ENCODE measurements at regions not wholly inside any gene's neighbourhood (a gene's known extent, or its start where the extent isn't known, plus 50 kb on each side); places are given as distances from the start of the nearest gene placed in this dataset.

DNA sequence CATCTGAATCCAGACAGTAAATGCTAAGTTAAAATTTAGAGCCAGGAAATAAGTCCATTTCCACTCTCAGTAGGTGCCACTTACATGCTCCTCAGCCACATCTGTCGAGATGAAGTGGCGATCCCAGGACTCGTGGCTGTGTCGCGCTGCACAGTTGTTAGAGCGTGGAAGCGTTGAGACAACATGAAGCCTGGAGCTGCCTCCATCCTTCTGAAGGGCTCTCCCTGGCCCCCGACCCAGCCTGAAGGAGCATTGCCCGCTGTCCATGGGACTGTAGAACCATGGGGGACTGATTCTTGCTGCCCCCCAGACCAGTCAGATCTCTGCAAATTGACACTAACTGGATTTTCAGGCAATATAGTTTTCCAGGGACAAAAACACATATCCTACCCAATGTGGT is 58.9 kb downstream of the IRX1 start:
- no peak for DNase-seq

DNA sequence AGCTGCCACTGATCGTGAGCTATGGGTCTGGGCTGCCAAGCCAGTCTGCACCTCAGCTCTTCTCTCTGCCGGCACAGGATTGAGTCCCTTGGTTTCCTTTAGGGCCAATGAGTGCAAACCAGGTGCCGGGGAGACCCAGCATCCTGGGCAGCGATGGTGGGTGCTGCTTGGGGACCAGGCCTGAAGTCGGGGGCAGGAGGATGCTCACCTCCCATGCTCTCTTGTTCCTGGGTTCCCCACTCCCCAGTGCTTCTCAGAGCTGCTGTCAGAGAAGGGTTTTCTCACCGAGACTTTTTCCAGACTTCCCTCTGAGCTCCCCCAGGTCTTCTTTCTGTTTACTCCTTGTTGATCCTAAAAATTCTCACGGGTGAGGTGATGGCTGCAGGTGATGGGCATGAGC is 61.2 kb downstream of the IRX1 start:
- DNase-seq: no peak

DNA sequence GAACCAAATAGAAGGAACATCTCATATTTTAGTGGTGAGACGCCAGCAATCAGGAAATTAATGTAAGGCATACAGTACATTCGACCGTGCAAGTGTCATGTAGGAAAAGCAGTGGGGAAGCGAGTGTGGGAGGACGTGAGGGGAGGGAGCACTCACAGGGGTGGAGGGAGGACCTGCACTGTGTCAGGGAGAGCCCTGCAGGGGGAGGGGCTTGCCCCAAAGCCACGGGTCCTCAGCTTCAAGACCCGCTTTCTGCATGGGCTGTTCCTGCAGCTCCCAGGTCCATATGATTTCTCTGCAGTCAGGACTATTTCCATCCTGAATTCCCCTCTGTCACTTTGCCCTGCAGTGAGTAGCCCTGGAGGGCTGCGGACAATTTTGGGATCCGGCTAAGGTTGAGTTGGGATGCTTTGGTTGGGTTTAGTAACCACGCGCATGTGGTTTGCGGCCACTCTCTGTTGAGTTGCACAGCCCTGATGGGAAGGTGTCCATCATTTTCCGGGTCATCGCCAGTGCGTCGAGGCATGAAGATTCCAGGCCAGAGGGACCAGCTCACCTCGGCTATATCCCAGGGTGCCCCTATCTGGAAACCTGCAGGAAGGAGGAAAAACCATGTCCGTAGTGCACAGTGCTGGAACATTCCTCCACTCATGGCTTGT is 61.9 kb downstream of the IRX1 start:
- DNase-seq: no peak

DNA sequence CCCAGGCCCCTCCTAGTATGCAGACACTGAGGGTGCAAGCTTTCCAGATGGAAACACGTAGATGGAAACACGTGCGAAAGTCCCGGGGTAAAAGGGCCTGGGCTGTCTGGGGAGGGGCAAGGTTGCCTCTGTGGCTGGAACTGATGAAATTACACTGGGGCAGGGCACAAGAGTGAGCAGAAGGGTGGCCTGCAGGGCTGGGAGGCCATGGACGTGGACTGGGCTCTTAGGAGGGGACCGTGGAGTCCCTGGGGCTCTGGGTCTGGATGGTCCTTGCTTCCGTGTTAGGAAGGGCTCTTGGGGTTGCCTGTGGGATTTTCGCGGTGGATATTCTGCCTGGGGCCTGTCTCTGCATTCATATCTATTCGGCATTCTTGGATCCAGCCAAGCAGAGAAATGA is 63.3 kb downstream of the IRX1 start:
- DNase-seq: no peak

DNA sequence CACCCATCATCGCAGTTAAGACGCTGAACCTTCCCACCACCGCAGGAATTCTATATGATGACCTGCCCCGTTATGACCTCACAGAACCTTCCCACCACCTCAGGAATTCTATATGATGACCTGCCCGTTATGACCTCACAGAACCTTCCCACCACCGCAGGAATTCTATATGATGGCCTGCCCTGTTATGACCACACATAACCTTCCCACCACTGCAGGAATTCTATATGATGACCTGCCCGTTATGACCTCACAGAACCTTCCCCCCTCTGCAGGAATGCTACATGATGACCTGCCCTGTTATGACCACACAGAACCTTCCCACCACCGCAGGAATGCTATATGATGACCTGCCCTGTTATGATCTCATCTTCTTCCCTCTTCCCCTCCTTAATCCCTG is 64.3 kb downstream of the IRX1 start:
- DNase-seq: no peak

DNA sequence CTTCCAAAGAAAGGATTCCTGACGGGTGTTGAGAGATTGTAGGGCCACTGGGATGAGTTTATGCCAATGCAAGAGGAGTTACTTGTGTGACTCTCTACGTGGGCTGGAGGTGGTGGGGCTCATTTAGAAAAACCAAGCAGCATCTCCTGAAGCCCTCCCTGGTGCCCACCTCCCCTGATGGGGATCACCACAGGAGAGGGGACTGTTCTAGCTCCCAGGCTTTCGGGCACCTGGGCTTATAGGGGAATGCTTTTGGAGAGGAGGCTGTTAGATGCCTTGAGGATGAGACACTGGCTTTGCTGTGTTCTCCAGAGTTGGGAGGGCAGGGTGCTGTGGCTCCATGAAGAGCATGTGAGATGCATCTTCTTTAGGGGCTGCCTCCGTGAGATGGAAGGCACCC is 65.0 kb downstream of the IRX1 start:
- no peak for DNase-seq

DNA sequence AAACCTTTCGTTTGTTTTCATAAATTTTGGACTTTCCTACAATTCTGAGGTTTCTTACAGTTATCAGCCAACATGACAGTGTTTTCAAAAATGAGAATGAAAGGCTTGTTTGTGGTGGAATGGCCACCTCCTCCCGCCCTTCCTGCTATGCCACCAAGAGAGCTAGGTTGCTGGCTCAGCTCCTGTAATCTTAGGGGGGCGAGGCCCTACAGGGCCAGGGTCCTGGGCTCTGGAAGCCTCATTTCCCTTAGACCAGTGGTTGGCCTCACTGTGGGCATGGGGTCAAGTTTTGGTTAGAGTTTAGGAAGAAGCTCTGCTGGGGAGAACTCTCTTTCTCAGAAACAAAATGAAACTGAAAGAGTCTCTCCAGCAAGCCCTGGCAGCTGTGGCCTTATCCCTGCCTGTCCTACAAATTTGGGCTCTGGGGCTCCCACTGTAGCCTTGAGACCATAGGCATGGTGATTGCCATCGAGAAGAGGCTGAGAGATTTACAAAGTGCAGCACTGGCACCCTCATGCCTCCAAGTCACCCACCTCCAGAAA is 66.2 kb downstream of the IRX1 start:
- DNase-seq: no peak

DNA sequence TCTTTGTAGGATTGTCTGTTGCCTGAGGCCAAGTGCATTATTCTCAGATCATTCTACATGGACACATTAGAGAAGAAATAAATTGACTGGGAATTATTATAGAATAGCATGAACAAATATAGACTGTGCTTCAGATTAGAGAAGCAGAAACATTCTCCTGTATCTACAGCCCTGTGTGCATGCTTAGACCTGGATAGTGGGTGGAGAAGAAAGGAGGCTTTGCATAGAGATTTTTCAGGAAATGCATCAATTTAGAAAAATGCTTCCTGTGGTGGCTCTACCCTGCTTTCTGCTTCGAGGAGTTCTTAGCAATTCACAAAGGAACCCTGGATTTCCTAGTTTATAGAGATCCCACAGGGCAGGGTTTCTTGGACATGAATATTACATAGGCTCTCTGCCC is 66.7 kb downstream of the IRX1 start:
- no peak for DNase-seq

DNA sequence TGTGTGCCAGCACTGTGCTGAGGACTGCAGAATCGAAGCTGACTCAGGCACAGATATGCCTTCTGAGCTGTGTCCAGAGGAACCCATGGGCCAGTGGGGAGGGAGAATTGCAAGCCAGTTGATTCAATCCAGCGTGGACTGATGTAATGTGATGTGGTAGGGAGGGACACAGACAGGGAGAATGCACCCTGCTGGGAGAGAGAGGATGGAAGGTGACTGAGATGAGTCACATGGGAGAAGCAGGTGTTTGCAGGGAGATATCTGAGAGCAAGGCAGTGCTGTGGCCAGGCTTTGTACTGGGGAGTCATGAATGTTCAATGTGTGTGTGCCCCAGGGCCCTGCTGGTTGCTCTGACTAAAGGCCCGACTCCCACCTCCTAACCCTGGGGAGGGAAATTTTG is 75.7 kb downstream of the IRX1 start:
- DNase-seq: no peak

DNA sequence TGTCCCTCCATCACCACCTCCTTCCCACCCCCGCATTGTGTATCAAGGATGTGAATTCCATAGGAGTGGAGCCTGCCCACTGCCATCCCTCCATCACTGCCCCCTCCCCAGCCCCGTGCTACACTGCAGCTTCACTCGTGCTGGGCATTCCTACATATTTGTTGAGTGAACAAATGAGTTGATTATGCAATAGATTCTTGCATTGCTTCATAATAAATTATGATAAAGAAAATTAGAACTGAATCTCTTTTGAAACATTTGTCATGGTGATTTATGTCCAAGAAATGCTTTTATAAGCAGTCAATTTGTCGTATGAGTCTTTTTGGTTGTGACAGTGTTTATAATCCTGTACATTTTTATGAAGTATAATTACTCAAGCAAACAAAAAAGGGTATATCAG is 83.2 kb downstream of the IRX1 start:
- no peak for DNase-seq

DNA sequence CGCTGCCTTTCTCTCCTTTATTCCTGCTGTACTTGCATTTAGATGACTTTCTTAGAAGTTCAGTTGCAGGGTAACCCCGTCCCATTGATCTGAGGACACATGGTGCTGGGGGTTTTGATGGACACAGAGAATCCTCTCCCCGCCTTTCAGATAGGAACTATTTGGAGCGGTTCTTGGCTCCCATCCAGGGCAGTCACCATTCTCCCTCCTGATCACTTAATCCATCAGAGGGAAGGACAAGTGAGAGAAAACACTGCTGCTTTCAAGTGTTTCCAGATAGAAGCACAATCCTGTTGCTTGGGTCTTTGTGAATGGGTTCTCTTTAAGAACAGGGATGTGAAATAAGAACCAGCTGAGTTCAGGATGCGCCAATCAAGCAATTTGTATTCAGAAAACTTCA is 85.2 kb downstream of the IRX1 start:
- no peak for DNase-seq

DNA sequence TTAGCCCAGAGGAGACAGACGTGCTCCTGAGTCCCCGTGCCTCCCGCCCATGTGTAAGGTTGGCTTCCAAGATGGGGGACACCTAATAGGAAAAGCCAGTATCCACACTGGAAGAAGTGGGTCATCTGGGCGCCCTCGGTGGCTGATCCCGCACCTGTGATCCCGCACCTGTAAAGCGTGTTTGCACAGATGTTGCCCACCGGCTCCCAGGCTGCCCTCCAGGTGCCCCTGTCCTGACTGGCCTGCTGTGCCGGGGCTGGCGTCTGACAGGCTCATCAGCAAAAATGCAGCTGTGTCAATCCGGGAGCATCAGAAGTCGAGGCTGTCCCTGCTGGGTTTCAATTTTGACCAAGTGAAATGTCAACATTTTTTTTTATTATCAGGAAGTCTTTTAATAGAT is 88.5 kb downstream of the IRX1 start:
- no peak for DNase-seq

DNA sequence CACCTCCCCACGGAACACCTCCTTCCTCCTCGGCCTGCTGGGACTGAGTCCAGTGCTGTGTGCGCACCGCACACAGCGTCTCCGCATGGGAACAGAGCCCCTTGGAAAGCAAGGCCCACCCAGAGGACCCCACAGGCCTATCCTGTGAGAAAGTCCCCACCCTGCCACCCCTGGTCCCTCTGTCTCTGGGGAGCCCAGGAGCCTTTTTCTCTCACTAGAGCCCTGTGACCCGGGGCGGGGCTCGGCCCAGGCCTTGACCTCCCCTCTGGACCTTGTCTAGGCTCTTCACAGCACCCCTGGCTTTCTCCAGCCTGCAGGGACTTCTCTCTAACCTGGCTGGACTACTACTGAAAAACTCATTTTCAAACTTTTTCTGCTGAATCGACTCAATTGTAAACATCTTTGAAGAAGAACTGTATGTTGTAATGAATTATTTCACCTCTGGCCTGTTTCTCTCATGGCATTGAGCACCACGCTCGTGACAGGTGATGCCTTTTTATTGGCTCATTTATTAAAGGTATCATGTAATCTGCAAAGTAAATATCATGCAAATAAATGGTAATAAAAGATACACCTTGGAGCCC is 89.2 kb downstream of the IRX1 start:
- DNase-seq: no peak

DNA sequence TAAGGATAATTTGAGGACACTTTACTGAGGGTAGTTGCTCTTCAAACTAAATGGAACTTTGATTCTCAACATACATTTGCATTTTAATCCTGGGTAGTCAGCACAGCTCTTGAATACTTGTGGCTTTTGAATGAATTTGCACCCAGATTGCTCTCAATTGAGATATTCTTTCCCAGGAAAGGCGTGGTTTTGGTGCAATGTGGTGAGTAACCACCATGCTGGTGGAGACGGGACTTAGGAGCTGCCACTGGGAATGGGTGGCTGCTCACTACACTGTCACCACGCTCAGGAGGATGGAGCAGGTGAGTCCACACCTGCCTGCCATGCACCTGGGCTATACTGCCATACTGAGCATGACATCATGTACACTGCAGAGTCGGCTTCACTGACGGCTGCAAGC is 99.2 kb downstream of the IRX1 start:
- DNase-seq: no peak

DNA sequence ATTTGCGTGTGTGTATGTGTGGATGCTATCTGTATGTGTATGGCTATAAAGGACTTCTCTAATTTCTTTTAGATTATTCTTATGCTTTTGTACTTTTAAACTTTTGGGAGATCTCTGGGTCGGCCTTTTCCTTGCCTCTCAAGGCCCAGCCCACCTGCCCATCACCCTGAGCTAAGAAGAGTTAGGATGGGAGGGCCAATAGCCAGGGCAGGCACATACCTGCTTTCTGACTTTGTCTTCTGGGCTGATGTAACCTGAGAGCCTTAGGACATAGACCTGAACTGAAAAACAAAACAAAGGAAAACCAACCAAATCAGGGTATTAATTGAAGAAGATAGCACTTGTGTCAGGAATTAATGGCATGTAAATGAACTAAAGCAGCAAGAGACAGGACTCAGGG is 100.2 kb downstream of the IRX1 start:
- DNase-seq: no peak

DNA sequence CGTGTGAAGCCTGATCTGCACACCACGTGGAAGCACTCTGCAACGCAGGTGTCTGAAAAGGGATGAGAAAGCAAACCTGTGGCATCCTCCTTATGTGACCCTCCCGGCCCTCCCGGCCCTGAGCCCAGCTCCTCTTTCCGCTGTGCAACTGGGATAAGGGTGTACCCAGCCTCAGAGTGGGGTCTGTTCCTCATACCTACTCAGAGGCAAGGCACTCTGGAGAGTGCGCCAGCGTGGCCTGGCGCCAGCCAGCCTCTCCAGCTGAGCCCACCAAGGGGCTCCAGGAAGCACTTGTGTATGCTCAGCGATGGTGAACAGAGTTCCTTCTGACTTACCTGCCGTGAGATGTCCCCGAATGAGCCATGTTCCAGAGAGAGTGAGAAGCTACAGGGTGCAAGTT is 102.8 kb downstream of the IRX1 start:
- DNase-seq: no peak

DNA sequence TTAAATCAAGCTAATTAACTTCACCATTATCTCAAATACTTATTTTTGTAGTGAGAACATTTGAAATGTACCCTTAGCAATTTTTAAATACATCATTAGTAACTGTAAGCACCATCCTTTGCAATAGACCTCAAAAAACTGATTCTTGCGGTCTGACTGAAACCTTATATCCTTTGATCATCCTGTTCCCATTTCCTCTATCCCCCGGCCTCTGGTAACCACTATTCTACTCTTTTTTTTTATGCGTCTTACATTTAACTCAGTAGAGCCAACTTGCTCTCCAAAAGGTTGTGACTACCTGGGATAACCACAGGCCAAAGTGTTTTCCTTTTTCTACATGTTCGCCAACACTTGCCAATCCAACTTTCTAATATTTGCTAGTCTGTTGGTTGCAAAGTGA is 106.1 kb downstream of the IRX1 start:
- no peak for DNase-seq

DNA sequence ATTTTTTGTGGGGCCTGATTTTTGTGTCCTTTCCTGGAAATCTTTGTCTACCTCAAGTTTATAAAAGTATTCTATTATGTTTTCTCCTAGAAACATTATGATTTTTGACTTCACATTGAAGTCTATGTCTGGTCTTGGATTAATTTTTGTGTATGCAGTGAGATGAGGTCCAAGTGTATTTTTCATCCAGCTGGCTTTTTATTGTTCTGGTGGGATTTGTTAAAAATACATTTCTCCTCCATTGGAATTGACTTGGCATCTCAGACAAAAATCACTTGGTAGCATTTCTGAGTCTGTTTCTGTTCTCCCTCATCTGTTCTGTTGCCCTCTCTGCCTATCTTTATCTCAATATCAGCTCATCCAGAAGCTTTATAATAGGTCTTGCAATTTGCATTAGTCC is 109.0 kb downstream of the IRX1 start:
- no peak for DNase-seq

DNA sequence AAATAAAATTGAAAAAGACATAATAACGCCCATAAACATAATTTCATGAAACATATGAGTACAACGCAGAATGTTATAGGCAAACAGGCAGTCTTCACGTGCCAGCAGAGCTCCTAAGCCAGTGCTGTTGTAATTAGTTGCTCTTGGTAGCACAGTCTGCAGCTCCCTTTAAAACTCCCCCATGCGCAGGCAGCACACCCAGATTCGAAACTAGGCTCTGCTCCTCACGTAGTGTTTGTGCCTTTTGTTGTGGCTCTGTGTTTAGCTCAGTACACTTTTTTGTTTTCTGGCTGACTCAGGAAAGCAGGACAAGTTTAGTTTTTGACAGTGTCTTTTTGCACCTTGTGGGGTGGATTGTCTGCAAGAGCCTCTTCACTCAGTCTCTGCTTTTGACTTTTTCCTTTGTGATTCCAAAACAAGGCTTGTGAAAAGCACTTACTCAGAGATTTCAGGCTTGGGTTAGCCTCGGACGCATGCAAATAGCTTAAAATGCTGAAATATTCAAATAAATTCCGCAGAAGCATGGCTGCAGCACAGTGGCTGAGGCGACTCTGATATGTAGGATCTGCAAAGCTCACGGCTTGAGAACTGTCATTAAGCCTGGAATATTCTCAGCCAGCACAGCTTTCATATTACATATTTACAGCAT is 113.6 kb downstream of the IRX1 start:
- DNase-seq: no peak

DNA sequence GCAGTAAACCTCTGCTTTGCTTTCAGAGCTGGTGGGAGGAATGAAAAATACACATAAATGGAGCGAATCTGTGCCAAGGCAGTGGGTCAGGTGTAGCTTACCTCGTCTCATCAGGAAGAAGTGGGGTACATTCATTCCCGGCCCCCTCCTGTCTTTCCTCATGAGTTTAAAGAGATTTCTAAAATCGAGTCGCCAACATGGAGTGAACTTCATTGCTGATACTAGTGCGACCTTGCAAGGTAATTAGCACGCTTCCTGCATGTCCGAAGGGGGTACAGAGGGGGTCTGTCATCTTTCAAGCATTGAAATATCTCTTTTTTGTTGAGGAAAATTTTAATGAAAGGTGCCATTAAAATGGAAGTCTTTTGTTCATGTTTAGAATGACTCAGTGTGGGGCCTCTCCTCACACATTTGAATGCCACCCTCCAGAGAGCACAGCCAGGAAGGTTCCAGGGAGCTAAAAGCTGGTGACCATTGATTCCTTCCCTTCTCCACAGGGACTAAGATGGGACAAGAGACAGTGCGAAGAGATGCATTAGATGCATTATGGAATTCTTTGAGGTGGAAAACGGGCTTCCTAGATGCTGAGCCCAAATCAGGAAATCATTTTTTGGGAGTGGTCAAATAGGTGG is 114.2 kb downstream of the IRX1 start:
- DNase-seq: no peak

DNA sequence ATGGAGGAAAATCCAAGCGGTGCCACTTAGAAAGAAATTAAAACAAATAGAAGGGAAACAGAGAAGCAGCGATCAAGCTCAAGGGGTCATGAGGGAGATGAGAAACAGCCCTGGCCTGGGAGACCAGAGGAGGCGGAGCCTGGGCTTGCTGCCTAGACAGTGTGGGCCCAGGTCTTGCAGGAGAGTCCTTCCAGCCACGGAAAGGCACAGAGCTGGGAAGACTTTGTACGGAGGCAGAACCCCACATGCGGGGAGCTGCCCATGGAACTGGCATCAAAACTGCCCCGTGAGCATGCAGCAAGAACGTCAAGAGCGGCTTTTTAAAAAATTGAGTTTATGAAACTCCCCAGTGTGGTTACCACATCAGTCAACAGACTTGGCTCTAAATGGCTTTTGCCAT is 119.4 kb downstream of the IRX1 start:
- DNase-seq: no peak

DNA sequence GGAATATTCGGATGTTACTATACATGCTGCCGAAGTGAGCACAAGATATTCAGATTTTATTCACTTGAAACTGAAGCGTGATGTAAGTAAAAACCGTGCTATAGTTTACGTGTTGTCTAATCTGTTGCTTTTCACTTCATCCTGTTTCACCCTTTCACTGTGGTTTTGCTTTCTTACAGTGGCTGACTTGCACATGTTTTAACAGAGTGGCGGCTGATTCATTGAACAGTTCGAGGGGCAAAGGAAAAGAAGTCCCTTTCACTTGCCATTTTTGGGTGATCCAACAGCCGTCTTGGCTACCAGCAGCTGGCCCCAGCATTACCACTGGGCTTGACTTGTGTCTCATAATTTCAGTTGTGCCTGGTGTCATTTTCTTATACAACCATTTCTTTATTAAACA is 134.0 kb downstream of the IRX1 start:
- no peak for DNase-seq

DNA sequence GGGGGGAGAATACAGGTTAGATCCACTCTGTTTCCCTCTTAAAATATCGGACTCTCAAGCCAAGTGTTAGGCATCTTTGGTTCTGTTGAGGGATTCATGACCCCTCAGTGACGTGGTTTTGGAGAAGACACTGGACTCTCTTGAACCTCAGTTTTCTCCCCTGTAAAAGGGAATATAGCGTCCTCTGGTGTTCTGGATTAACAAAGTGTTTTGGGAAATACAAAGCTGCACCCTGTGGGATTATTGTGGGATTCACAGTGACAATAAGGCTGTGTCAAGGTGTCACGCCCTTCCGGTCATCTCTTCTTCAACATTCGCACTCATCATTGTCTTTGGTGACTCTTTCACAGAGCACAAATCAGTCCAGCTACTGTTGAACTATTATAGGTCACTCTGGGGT is 139.0 kb downstream of the IRX1 start:
- no peak for DNase-seq

DNA sequence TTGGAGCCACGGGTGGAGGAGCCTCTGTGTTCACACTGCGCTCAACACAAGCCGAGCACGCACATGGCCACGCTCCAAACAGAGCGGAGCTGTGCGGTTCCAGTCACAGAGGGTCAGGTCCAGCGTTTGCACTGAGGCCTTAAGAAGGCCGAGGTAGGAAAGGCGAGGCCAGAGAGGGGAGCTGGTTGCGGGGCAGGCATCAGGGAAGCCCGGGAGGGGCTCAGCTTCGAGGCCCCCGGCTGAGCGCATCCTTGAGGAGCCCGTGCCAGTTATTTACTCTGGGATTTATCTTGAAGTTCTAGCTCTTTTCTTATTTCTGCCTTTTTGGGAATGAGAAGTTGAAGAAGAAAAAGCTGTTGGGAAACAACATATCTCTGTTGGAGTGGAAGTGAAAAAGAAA is 140.8 kb downstream of the IRX1 start:
- DNase-seq: no peak

Data from right forelimb (tissue), 1 donor.